Testis (tissue), 2 donors: ENCODE measurements at regions not wholly inside any gene's neighbourhood (a gene's known extent, or its start where the extent isn't known, plus 50 kb on each side); places are given as distances from the start of the nearest gene placed in this dataset.
A peak's percentile ranks its signal among the peaks of the same experiment; 100 is the strongest.
"Not testable (repeated sequence)": the region's sequence is repeated elsewhere in the genome, so short reads cannot be mapped to it uniquely, and the experiment has no call there.

Source experiments
- DNase-seq: peaks from one replicate; pipeline ENCODE4 v3.0.0-alpha.2; 2019
- H3K27ac ChIP-seq, 2 donors: fragments of 200-600 bp; sonication (generic); one replicate each; pipeline ENCODE4 v1.5.1; 2019
- H3K27me3 ChIP-seq: fragments of 200-600 bp; sonication (generic); one replicate; pipeline ENCODE4 v1.5.1; 2019
- H3K36me3 ChIP-seq: fragments of 200-600 bp; sonication (generic); one replicate; pipeline ENCODE4 v1.5.1; 2017; ENCODE audit warnings: low read depth; ENCODE audit errors: missing control alignments
- H3K4me1 ChIP-seq: fragments of 200-600 bp; sonication (generic); one replicate; pipeline ENCODE4 v1.5.1; 2019
- H3K4me3 ChIP-seq, 2 donors: fragments of 200-600 bp; sonication (generic); one replicate each; pipeline ENCODE4 v1.5.1; 2017 to 2019
- H3K9me3 ChIP-seq: fragments of 200-600 bp; sonication (generic); one replicate; pipeline ENCODE4 v1.5.1; 2017
- CTCF ChIP-seq, 3 experiments: fragments of 450-650 bp in 2 of 3; fragments of 200-600 bp in 1 of 3; sonication (generic) in 1 of 3; IDR thresholded peaks; one replicate each; pipeline ENCODE4 v1.5.1; 2016 to 2019; ENCODE audit warnings: antibody characterized with exemption in 3 of 3, mild to moderate bottlenecking in 2 of 3, moderate library complexity in 1 of 3
- POLR2A ChIP-seq: fragments of 450-650 bp; IDR thresholded peaks from one replicate; pipeline ENCODE4 v1.6.1; 2017; ENCODE audit warnings: antibody characterized with exemption, mild to moderate bottlenecking, moderate library complexity
- WGBS, 2 donors: methylation state at CpG; one replicate each; pipeline ENCODE4 v1.1.5; 2018; 5-methylcytosine and 5-hydroxymethylcytosine counted together
- intact Hi-C: fragments of 100-400 bp; cut with DNase I; formaldehyde crosslinking; loops from one replicate; pipeline ENCODE4 v1.15.1; 2023; ENCODE audit warnings: low total_unique reads

DNA sequence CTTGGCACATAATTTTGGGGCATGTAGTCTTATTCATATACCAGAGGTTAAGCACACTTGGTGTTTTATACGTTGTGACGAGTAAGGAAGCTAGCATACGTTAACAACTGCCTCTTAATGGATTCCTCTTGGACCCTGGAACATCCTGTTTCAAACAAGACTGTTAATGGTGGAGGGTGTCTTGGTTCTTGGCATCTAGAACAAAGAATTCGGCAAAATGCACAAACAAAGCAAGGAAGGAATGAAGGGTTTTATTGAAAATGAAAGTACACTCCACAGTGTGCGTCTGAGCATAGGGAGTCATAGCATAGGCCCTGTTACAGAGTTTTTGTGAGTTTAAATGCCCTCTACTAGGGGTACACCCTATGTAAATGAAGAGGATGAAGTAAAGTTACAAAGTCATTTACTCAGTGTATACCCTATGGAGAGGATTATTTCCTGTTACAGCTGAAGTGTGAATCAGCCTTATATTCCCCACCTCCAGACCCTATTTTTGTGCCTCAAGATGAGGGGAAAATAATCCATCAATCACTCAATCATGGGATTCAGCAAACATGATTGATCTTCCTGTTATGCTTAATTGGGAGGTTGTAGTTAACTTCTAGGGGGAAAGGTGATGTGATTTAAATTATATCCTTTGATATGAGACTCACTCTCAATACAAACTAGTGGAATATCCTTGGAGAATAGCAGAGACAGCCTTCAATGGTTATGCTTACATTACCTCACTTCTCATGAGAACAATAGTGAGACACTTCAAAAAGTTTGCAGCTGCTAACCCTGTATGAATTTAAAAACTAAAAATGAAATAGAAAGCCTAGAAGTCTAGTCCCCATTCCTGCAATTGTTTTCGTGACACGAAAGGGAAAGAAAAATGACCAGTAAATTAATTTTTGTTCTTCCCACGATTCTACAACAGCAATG, 84.9 kb upstream of the MYO10 start:
- Histone ChIP-seq H3K9me3 (no peaks in the 10 kb centered on the region), H3K4me1 (peaks cover 3% of the 10 kb centered on the region), H3K4me3 (no peak overlapping the region), H3K27me3 (no peaks in the 10 kb centered on the region), H3K27ac (peak overlapping the region in 1 of 2 donors; percentile 73), H3K36me3 (no peaks in the 10 kb centered on the region)
- intact Hi-C loops = no loop called here
- TF ChIP-seq POLR2A (no peak), CTCF (IDR thresholded peaks at IDR 0.05) (no peak)
- DNase-seq = no peak
- WGBS, 2 donors = 52 to 69% methylated on average over 8 of the region's 8 CpGs

DNA sequence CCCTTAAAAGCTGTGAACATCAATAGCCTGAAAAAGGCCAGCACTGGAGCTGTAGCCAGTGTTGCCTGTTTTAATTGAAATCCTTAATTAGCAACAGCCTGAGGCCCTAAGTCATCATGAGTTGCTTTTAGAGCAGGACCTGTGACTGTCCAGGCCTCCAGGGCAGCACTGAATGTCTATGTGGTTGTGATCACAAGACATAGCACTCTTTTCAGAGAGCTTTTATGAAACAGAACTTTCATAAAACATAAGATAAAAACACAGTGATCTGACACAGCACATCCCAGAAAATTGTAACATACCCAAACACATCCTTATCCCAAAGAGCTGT, 85.5 kb upstream of the MYO10 start:
- intact Hi-C loops = no loop called here
- TF ChIP-seq POLR2A (no peak), CTCF (IDR thresholded peaks at IDR 0.05) (no peak)
- Histone ChIP-seq H3K4me3 (no peak overlapping the region), H3K36me3 (no peaks in the 10 kb centered on the region), H3K4me1 (peaks cover 3% of the 10 kb centered on the region), H3K9me3 (no peaks in the 10 kb centered on the region), H3K27me3 (no peaks in the 10 kb centered on the region), H3K27ac (peak overlapping the region in 1 of 2 donors; percentile 73)
- DNase-seq = peak; percentile 40

DNA sequence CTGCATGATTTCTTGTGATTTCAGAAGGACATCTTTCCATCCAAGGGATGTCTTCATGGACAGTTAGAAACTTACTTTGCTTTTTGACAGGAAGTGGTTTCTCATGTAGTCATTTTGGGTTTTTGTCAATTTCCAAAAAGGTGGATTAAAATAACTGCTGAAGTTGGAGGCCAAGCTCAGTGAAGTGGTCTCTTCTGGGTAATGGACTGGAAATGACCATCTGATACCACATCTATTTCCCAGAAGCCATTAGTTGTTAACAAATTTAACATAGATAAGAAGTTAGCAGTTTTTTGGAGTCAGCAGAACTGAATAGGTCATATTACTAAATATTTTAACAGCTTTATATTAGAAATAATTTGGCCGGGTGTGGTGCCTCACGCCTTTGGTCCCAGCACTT, 86.2 kb upstream of the MYO10 start:
- TF ChIP-seq CTCF (IDR thresholded peaks at IDR 0.05) (no peak), POLR2A (no peak)
- no peaks in the 10 kb centered on the region for H3K27me3 ChIP-seq
- H3K36me3 ChIP-seq = no peaks in the 10 kb centered on the region
- DNase-seq = no peak
- H3K9me3 ChIP-seq = no peaks in the 10 kb centered on the region
- H3K27ac ChIP-seq = peak overlapping the region in 1 of 2 donors; percentile 14
- 98 to 100% methylated on average over 2 of the region's 2 CpGs for WGBS, 2 donors
- no peak overlapping the region for H3K4me3 ChIP-seq
- H3K4me1 ChIP-seq = peaks cover 3% of the 10 kb centered on the region
- intact Hi-C loops = no loop called here

GRCh38 chr5:17024686-17025180, 88.6 kb upstream of the MYO10 start:
- Histone ChIP-seq H3K4me3 (no peak overlapping the region), H3K27ac (no peak overlapping the region), H3K4me1 (peaks cover 3% of the 10 kb centered on the region), H3K27me3 (no peaks in the 10 kb centered on the region), H3K36me3 (no peaks in the 10 kb centered on the region), H3K9me3 (no peaks in the 10 kb centered on the region)
- peak; percentile 24 for DNase-seq
- 53 to 64% methylated on average over 6 of the region's 6 CpGs for WGBS, 2 donors
- TF ChIP-seq POLR2A = no peak
- TF ChIP-seq CTCF (IDR thresholded peaks at IDR 0.05) = no peak
- intact Hi-C loops = no loop called here

- H3K36me3 ChIP-seq, intact Hi-C loops, H3K4me1 ChIP-seq, H3K9me3 ChIP-seq, H3K27ac ChIP-seq, H3K27me3 ChIP-seq: not testable (repeated sequence)
- DNase-seq = peak; percentile 64
- H3K4me3 ChIP-seq = peak overlapping the region in 1 of 2 donors; percentile 27
- 79 to 82% methylated on average over 11 to 24 of the region's 24 CpGs for WGBS, 2 donors
These were observed 95.7 kb upstream of the MYO10 start for GRCh38 chr5:17031659-17032277.

GRCh38 chr5:17032314-17032985, 96.4 kb upstream of the MYO10 start:
- H3K9me3 ChIP-seq, H3K27ac ChIP-seq, intact Hi-C loops, H3K27me3 ChIP-seq, H3K4me1 ChIP-seq, H3K36me3 ChIP-seq: not testable (repeated sequence)
- DNase-seq = peak; percentile 31
- WGBS, 2 donors = 80 to 90% methylated on average over 22 to 42 of the region's 43 CpGs
- peak overlapping the region in 1 of 2 donors; percentile 43 for H3K4me3 ChIP-seq

DNA sequence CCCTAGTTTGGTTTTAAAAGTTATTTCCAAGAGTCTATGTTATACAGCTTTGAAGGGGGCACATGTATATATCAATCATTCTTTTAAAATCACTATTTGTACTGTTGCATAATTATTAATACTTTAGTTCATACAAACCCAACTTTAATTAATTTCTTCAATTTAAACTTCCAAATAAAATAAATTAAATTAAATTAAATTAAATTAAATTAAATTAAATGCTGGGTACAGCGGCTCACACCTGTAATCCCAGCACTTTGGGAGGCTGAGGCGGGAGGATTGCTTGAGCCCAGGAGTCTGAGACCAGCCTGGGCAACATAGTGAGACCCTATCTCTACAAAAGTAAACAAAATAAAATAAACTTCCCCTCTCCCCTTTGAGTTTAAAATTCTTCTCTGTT, 98.9 kb upstream of the MYO10 start:
- H3K27ac ChIP-seq, H3K9me3 ChIP-seq, H3K36me3 ChIP-seq, DNase-seq, H3K27me3 ChIP-seq, intact Hi-C loops, H3K4me1 ChIP-seq, H3K4me3 ChIP-seq: not testable (repeated sequence)
- 96 to 98% methylated on average over 2 of the region's 2 CpGs for WGBS, 2 donors
